ENCODE measurements at regions not wholly inside any gene's neighbourhood (a gene's known extent, or its start where the extent isn't known, plus 50 kb on each side); places are given as distances from the start of the nearest gene placed in this dataset.
"Not testable (repeated sequence)": the region's sequence is repeated elsewhere in the genome, so short reads cannot be mapped to it uniquely, and the experiment has no call there.

DNA sequence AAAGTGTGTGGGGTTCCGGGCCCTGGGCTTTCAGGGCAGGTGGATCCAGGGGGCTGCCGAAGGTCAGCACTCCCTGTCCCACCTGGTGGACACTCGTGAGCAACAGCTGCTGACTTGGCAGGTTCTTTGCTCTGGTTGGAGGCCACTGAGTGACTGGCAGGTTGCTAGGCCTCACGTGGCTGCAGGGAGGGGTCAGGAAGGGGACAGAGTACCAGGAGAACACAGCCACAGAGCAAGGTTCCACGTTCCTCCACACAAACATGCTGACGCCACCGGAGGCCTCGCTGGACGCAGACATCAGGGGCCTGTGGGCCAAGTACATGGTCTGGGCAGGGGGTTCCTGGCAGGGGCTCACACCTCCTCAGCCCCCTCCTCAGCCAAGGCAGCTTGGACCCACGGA lies 152.0 kb upstream of the CDK13 start:
- H3K4me3 Mint-ChIP-seq; H3K27ac Mint-ChIP-seq; H3K4me1 Mint-ChIP-seq; H3K36me3 Mint-ChIP-seq; H3K9me3 Mint-ChIP-seq; DNase-seq; POLR2A ChIA-PET; ATAC-seq (ENCODE audit: low read depth); H3K27me3 Mint-ChIP-seq: not testable (repeated sequence)

DNA sequence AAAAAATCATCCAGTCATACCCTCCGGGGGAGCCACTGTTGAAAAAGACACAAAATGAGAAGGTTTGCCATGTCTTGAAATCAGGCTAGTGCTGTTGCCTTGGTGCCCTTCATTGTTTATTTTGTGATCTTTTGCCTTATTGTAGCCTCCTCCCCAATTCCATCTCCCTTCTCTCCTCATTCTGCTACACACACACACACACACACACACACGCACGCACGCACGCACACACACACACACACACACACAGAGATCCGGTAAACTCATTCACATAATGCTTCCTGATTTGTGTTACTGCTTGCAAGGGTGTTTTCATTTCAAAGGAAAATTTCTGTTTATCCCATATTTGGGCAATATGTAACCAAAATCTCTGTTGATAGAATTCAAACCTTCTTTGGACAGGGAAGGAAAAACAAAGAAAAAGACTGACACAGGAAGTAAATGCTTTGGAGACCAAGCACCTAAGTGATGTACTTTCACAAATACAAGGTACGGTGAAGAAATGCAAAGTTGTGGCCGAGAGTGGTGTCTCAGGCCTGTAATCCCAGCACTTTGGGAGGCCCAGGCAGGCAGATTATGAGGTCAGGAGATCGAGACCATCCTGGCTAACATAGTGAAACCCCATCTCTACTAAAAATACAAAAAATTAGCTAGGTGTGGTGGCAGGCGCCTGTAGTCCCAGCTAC lies 141.1 kb upstream of the CDK13 start:
- Mint-ChIP-seq H3K36me3 (no peaks in the 10 kb centered on the region), H3K27me3 (peaks cover 13% of the 10 kb centered on the region), H3K27ac (no peak overlapping the region), H3K4me1 (no peaks in the 10 kb centered on the region), H3K9me3 (no peaks in the 10 kb centered on the region), H3K4me3 (no peak overlapping the region)
- no peak for DNase-seq
- no peak for ATAC-seq (ENCODE audit: low read depth)
- POLR2A ChIA-PET: no interaction called here

DNA sequence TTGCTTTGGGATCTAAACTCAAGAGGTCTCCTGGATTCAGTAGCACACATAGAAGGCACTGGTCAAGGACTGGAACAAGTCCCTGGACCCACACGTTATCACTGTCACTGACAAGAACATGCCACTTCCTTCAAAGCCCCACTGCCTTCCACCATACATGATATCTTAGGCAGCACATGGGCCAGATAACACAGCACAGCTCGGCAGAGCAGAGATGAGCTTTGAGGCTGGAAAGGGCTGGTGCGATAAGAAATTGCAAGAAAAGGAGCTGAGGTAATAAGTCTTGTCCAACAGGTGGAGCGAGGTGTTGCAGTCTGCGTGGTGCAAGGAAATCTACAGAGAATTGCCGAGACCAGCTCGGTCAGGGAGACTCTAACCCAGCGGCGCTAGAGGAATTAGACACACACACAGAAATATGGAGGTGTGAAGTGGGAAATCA lies 139.8 kb upstream of the CDK13 start:
- H3K9me3 Mint-ChIP-seq: no peaks in the 10 kb centered on the region
- no peaks in the 10 kb centered on the region for H3K4me1 Mint-ChIP-seq
- POLR2A ChIA-PET: no interaction called here
- no peak overlapping the region for H3K4me3 Mint-ChIP-seq
- H3K27ac Mint-ChIP-seq: no peak overlapping the region
- peaks cover 23% of the 10 kb centered on the region for H3K27me3 Mint-ChIP-seq
- ATAC-seq (ENCODE audit: low read depth): no peak
- H3K36me3 Mint-ChIP-seq: no peaks in the 10 kb centered on the region
- no peak for DNase-seq

DNA sequence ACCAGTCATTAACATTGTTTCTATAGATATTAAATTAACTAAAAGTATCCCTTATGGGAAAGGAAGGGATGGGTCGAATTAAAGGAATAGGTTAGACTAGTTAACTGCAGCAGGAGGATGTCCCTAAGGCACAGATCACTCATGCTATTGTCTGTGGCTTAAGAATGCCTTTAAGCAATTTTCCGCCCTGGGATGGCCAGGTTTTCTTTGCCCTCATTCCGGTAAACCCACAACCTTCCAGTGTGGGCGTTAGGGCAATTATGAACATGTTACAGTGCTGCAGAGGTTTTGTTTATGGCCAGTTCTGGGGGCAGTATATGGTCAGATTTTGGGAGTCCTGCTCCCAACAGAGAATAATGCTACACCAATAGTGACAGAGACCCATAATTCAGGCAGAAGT lies 139.3 kb upstream of the CDK13 start:
- Mint-ChIP-seq H3K4me1 (no peaks in the 10 kb centered on the region), H3K9me3 (no peaks in the 10 kb centered on the region), H3K27ac (no peak overlapping the region), H3K4me3 (no peak overlapping the region), H3K36me3 (no peaks in the 10 kb centered on the region), H3K27me3 (peaks cover 27% of the 10 kb centered on the region)
- ATAC-seq (ENCODE audit: low read depth): no peak
- DNase-seq: no peak
- POLR2A ChIA-PET: no interaction called here

DNA sequence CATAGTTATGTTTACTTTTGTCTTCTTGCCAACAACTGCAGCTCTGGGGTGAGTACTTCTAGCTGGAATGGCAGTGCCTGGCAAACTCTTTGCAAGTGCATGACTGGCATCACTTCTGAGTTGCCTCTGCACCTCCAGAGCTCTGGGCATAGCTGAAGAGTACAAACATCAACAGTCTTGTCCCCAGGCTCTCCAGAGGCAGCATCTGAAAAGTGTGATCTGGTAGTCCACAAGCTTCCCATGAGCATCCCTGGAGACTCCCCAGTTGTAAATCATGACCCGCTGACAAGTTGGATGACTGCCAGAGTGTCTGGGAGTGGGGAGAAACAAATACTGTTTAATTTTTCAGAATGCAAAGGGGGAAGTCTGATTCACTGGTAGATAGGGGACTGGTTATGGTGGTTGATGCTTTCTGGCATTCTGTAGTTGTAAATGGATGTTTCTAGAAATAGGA lies 138.9 kb upstream of the CDK13 start:
- no peak for DNase-seq
- no peaks in the 10 kb centered on the region for H3K9me3 Mint-ChIP-seq
- H3K27ac Mint-ChIP-seq: no peak overlapping the region
- no peak for ATAC-seq (ENCODE audit: low read depth)
- no peak overlapping the region for H3K4me3 Mint-ChIP-seq
- H3K36me3 Mint-ChIP-seq: no peaks in the 10 kb centered on the region
- POLR2A ChIA-PET: no interaction called here
- peaks cover 29% of the 10 kb centered on the region for H3K27me3 Mint-ChIP-seq
- no peaks in the 10 kb centered on the region for H3K4me1 Mint-ChIP-seq

DNA sequence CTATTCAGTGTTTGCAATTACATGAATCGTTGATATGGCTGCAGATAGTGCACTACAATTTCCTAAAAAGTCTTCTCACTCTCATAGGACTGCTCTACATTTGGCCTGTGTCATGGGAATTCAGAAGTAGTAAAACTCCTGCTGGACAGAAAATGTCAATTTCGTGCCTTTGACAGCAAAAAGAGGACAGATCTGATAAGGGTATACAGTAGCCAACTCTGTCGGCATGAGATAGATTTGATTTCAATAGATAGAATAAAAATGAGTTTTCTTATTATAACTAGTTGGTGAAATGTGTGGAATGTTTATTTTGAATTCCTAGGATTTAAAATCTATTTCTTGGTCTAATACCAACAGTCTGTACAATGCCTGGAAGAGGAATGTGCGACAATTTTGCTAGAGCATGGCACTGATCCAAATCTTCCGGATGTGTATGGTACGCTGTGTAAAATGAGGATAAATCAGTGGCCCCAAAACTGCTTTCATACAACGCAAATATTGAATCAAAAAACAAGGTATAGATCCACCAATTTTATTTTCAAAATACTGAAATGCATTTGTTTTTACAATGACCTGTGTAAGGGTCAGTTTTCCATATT lies 133.5 kb upstream of the CDK13 start:
- POLR2A ChIA-PET: no interaction called here
- Mint-ChIP-seq H3K36me3 (no peaks in the 10 kb centered on the region), H3K9me3 (no peaks in the 10 kb centered on the region), H3K4me3 (no peak overlapping the region), H3K4me1 (no peaks in the 10 kb centered on the region), H3K27me3 (peaks cover 49% of the 10 kb centered on the region), H3K27ac (no peak overlapping the region)
- no peak for ATAC-seq (ENCODE audit: low read depth)
- no peak for DNase-seq

DNA sequence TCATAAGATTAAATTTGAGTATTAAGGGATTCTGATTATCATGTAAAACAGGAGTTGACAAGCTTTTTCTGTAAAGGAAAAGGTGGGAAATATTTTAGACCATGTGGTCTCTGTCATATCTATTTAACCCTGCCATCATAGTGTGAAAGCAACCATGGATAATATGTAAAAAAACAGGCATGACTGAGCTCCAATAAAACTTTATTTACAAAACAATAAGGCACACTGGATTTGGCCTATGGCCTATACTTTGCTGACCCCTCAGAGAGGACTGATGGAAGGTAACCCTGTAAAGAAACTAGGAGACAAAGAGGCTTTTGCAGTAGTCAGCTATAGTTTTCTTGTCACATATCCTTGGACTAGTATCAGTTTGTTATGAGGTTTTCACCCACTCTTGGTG lies 130.5 kb upstream of the CDK13 start:
- H3K4me1 Mint-ChIP-seq: no peaks in the 10 kb centered on the region
- DNase-seq (no peak), ATAC-seq (ENCODE audit: low read depth) (no peak)
- no peaks in the 10 kb centered on the region for H3K9me3 Mint-ChIP-seq
- no peak overlapping the region for H3K4me3 Mint-ChIP-seq
- no peak overlapping the region for H3K27ac Mint-ChIP-seq
- no peaks in the 10 kb centered on the region for H3K36me3 Mint-ChIP-seq
- POLR2A ChIA-PET: no interaction called here
- peaks cover 51% of the 10 kb centered on the region for H3K27me3 Mint-ChIP-seq

DNA sequence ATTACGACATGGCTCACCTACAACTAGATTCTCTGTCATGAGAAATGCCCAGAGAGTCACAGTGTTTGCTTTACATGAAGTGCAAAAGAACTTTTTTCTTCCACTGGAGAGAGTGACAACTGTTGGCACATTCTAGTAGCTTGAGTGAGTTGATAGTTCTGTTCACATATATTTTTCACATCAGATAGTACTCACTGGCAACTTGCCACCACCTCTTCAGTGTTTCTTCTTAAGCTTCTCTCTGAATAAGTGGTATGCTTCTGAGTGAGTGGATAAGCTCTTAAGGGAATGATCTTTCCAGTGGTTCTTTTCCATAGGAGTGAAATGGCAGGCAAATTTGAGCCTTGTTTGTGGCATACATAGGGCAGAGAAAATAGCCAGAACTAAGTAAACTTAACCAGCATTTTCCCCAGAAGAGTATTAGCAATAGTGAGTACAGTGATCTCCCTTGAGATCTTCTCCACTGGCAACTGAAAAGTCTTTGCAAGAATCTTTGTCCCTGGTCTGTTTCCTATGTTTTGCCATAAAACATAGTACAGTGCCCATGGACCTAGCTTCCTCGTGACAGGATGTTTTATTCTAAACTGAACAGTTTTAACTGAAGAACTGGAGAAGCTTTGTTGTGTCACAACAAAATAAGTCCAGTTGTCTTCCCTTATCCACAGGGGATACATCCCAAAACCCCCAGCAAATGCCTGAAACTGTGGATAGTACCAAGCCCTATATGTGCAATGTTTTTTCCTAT lies 125.4 kb upstream of the CDK13 start:
- DNase-seq (no peak), ATAC-seq (ENCODE audit: low read depth) (no peak)
- Mint-ChIP-seq H3K4me3 (no peak overlapping the region), H3K4me1 (peaks cover 4% of the 10 kb centered on the region), H3K36me3 (no peaks in the 10 kb centered on the region), H3K9me3 (no peaks in the 10 kb centered on the region), H3K27ac (no peak overlapping the region), H3K27me3 (peaks cover 52% of the 10 kb centered on the region)
- POLR2A ChIA-PET: no interaction called here

DNA sequence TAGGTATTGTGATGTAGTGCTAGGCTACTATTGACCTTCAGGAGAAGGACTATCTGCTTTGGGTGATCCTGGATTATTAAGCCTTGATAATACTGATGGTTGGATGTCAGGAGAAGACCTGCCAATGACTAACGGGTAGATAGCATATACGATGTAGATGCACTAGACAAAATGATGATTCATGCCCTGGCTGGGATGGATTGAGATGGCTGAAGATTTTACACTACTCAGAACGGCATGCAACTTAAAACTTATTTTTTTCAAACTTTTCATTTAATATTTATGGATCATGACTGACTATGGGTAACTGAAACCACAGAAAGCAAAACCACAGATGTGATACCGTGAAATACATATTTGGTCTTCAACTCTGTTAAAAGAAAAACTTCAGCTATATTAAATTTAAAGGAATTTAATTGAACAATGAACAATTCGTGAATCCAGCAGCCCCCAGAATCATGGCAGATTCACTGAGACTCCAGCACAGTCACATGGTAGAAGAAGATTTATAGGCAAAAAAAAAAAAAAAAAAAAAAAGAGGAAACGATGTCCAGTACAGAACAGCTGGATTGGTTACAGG lies 124.6 kb upstream of the CDK13 start:
- POLR2A ChIA-PET: no interaction called here
- H3K27me3 Mint-ChIP-seq: peaks cover 48% of the 10 kb centered on the region

DNA sequence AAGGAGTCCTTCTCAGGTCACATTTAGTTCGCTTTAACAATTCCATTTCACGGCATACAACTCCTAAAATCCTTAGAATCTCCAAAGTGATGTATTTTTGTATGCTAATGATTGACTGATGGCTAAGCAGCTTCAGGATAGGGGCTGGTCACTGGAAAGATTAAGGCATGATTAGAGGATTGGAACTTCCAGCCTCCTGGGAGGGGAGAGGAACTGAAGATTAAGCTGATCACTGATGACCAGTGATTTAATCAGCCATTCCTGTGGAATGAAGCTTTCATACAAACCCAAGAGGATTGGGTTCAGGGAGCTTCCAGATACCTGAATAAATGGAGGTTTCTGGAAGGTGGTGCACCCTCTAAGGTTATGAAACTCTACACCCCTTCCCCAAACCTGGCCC lies 123.9 kb upstream of the CDK13 start:
- peaks cover 44% of the 10 kb centered on the region for H3K27me3 Mint-ChIP-seq

More for the DNA sequence above, 124.6 kb upstream of the CDK13 start:
- no peak overlapping the region for H3K4me3 Mint-ChIP-seq
- H3K36me3 Mint-ChIP-seq: no peaks in the 10 kb centered on the region
- no peak for DNase-seq
- H3K27ac Mint-ChIP-seq: no peak overlapping the region
- peaks cover 4% of the 10 kb centered on the region for H3K4me1 Mint-ChIP-seq
- no peaks in the 10 kb centered on the region for H3K9me3 Mint-ChIP-seq
- no peak for ATAC-seq (ENCODE audit: low read depth)

DNA sequence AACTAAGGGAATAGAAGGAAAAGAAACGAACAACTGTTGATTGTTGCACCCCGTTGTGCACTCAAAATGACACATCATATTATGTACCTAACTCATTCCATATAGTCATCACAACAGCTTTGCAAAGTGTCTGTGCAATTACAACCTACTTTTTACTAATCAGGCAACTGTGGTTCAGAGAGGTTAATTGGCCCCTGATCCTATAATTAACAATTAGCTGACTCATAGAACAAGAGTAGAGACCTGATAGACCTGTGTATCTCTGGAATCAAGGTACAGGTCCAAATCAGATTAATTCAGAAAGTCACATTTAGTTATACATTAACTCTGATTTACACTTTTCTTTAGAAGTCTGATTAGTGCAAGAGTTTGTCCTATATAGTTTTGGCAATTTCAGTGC lies 122.5 kb upstream of the CDK13 start:
- ATAC-seq (ENCODE audit: low read depth): no peak
- POLR2A ChIA-PET: no interaction called here
- Mint-ChIP-seq H3K9me3 (no peaks in the 10 kb centered on the region), H3K4me1 (peaks cover 4% of the 10 kb centered on the region), H3K27ac (no peak overlapping the region), H3K36me3 (no peaks in the 10 kb centered on the region), H3K4me3 (no peak overlapping the region), H3K27me3 (peaks cover 49% of the 10 kb centered on the region)
- no peak for DNase-seq

More for the DNA sequence above, 123.9 kb upstream of the CDK13 start:
- POLR2A ChIA-PET: no interaction called here
- ATAC-seq (ENCODE audit: low read depth) (no peak), DNase-seq (no peak)
- Mint-ChIP-seq H3K27ac (no peak overlapping the region), H3K4me3 (no peak overlapping the region), H3K36me3 (no peaks in the 10 kb centered on the region), H3K4me1 (peaks cover 4% of the 10 kb centered on the region), H3K9me3 (no peaks in the 10 kb centered on the region)

DNA sequence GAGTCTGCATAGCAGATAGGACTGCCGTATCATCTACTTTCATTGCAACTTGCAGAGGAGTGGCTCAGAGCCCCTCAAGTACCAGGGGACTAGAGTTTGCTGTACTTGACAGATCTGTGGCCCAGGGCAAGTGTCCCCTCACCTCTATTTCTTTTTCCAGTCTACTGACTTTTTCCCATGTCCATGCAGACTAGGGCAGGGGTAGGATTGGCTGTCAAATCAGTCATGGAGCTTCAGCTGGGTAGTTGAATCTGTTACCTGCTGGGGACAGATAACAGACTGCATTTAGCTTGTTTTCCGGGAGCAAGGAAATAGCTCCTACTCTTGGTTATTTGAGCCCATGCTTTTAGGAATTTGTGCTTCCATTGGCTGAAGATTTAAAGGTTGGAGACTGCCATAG lies 121.0 kb upstream of the CDK13 start:
- no peaks in the 10 kb centered on the region for H3K9me3 Mint-ChIP-seq
- ATAC-seq (ENCODE audit: low read depth) (no peak), DNase-seq (no peak)
- H3K27ac Mint-ChIP-seq: no peak overlapping the region
- POLR2A ChIA-PET: no interaction called here
- no peaks in the 10 kb centered on the region for H3K36me3 Mint-ChIP-seq
- no peak overlapping the region for H3K4me3 Mint-ChIP-seq
- peaks cover 4% of the 10 kb centered on the region for H3K4me1 Mint-ChIP-seq
- peaks cover 53% of the 10 kb centered on the region for H3K27me3 Mint-ChIP-seq

DNA sequence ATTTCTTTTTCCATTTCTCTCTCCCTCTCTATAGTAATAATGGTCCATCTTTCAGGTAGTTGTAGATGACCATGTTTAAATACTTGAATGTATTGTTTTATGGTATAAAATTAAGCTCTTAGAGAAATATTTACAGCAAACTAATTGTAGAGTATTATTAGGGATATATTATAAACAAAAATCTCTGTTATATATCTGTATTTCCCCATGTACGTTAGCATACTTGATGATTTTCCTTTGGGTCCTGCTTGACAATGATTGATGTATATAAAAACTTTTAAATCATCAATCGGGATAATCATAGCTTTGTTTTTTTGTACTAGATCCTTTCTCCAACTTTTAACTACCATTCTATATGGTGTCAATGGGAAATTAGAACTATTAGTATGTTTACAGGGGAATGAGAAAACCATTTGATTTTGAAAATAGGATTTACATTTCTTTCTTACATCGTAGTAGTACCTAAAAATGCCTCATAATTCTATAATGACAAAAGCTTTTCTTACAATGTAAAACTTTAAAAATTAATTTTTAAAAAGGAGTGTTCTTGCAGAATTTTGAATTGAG lies 117.5 kb upstream of the CDK13 start:
- DNase-seq (no peak), ATAC-seq (ENCODE audit: low read depth) (no peak)
- peaks cover 2% of the 10 kb centered on the region for H3K4me1 Mint-ChIP-seq
- no peak overlapping the region for H3K27ac Mint-ChIP-seq
- no peaks in the 10 kb centered on the region for H3K36me3 Mint-ChIP-seq
- peak overlapping the region; percentile 17 for H3K4me3 Mint-ChIP-seq
- POLR2A ChIA-PET: no interaction called here
- H3K27me3 Mint-ChIP-seq: peaks cover 66% of the 10 kb centered on the region
- no peaks in the 10 kb centered on the region for H3K9me3 Mint-ChIP-seq
